NCI-H526 (cell line): ENCODE measurements at regions not wholly inside any gene's neighbourhood (a gene's known extent, or its start where the extent isn't known, plus 50 kb on each side); places are given as distances from the start of the nearest gene placed in this dataset.
"Not testable (repeated sequence)": the region's sequence is repeated elsewhere in the genome, so short reads cannot be mapped to it uniquely, and the experiment has no call there.

Source experiments
- DNase-seq, 2 experiments: peaks; one replicate each; lab custom pipeline; 2025; lab: John Stamatoyannopoulos, UW

GRCh38 chr15:98326804-98327203, 321.5 kb upstream of the IGF1R start:
- DNase-seq: no peak

GRCh38 chr15:98330258-98330657, 318.1 kb upstream of the IGF1R start:
- no peak for DNase-seq

GRCh38 chr15:98330692-98331435, 317.5 kb upstream of the IGF1R start:
- DNase-seq: no peak

- DNase-seq: no peak
Observed at GRCh38 chr15:98331676-98332075, 316.7 kb upstream of the IGF1R start.

GRCh38 chr15:98333251-98333650, 315.1 kb upstream of the IGF1R start:
- DNase-seq: no peak

- no peak for DNase-seq
Observed at GRCh38 chr15:98342911-98343310, 305.4 kb upstream of the IGF1R start.

GRCh38 chr15:98344591-98344990, 303.7 kb upstream of the IGF1R start:
- DNase-seq: no peak

- DNase-seq: no peak
Observed at GRCh38 chr15:98347001-98347400, 301.3 kb upstream of the IGF1R start.

GRCh38 chr15:98347866-98348265, 300.5 kb upstream of the IGF1R start:
- no peak for DNase-seq

- DNase-seq: no peak
Observed at GRCh38 chr15:98350276-98350675, 298.1 kb upstream of the IGF1R start.

GRCh38 chr15:98358274-98358673, 290.1 kb upstream of the IGF1R start:
- not testable (repeated sequence) for DNase-seq

- DNase-seq: no peak
Observed at GRCh38 chr15:98358971-98359370, 289.4 kb upstream of the IGF1R start.

GRCh38 chr15:98363416-98363815, 284.9 kb upstream of the IGF1R start:
- DNase-seq: no peak

- DNase-seq: no peak
Observed at GRCh38 chr15:98363955-98364354, 284.4 kb upstream of the IGF1R start.

- DNase-seq: no peak
Observed at GRCh38 chr15:98369081-98369716, 279.1 kb upstream of the IGF1R start.

- DNase-seq: no peak
Observed at GRCh38 chr15:98375513-98376340, 272.6 kb upstream of the IGF1R start.

- DNase-seq: no peak
Observed at GRCh38 chr15:98380721-98381120, 267.6 kb upstream of the IGF1R start.

- no peak for DNase-seq
Observed at GRCh38 chr15:98381446-98381845, 266.9 kb upstream of the IGF1R start.

- no peak for DNase-seq
Observed at GRCh38 chr15:98382139-98382538, 266.2 kb upstream of the IGF1R start.

- DNase-seq: no peak
Observed at GRCh38 chr15:98383571-98383970, 264.8 kb upstream of the IGF1R start.

- no peak for DNase-seq
Observed at GRCh38 chr15:98384328-98385029, 263.9 kb upstream of the IGF1R start.

- no peak for DNase-seq
Observed at GRCh38 chr15:98385752-98386381, 262.5 kb upstream of the IGF1R start.
